ENCODE measurements at regions not wholly inside any gene's neighbourhood (a gene's known extent, or its start where the extent isn't known, plus 50 kb on each side); places are given as distances from the start of the nearest gene placed in this dataset.
A peak's percentile ranks its signal among the peaks of the same experiment; 100 is the strongest.

GRCh38 chr4:162509333-162509732, 345.5 kb upstream of the FSTL5 start:
- no peak for FAIRE-seq
- H3K4me3 ChIP-seq (ENCODE audit: low read depth, low read length), result no peak overlapping the region
- DNase-seq (ENCODE audit: low read depth), result no peak
- H3K27me3 ChIP-seq (ENCODE audit: control insufficient read depth, insufficient read depth, low read length), result no peaks in the 10 kb centered on the region
- no peaks in the 10 kb centered on the region for H3K36me3 ChIP-seq (ENCODE audit: control insufficient read depth, insufficient read depth, low read length)
- TF ChIP-seq CTCF (IDR thresholded peaks at IDR 0.05; ENCODE audit: insufficient read depth, low read length, severe bottlenecking), result no peak

DNA sequence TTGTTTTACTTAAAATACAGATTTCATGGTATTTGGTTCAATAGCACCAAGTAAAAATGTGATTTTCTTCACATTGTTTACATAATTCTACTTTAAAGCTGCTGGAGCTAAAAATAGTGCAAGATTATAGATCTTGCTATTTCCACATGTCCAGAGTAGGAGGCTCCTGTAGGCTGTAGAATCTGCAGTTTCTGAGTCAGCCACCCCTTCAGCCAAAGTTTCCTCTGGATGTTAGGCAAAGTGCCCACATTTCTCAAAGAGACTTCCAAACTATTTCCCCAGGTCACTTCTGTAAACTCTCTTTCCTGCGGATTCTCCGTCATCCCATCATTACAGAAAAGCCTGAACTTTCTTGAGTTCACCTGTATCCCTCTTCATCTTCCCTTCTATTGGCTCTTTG, 342.5 kb upstream of the FSTL5 start:
- Histone ChIP-seq H3K36me3 (ENCODE audit: control insufficient read depth, insufficient read depth, low read length) (no peaks in the 10 kb centered on the region), H3K4me3 (ENCODE audit: low read depth, low read length) (no peak overlapping the region), H3K27me3 (ENCODE audit: control insufficient read depth, insufficient read depth, low read length) (no peaks in the 10 kb centered on the region)
- no peak for DNase-seq (ENCODE audit: low read depth)
- FAIRE-seq, result no peak
- TF ChIP-seq CTCF (IDR thresholded peaks at IDR 0.05; ENCODE audit: insufficient read depth, low read length, severe bottlenecking), result no peak

GRCh38 chr4:162503868-162504267, 340.1 kb upstream of the FSTL5 start:
- no peak for TF ChIP-seq CTCF (IDR thresholded peaks at IDR 0.05; ENCODE audit: insufficient read depth, low read length, severe bottlenecking)
- H3K36me3 ChIP-seq (ENCODE audit: control insufficient read depth, insufficient read depth, low read length), result no peaks in the 10 kb centered on the region
- no peaks in the 10 kb centered on the region for H3K27me3 ChIP-seq (ENCODE audit: control insufficient read depth, insufficient read depth, low read length)
- H3K4me3 ChIP-seq (ENCODE audit: low read depth, low read length), result no peak overlapping the region
- no peak for FAIRE-seq
- DNase-seq (ENCODE audit: low read depth), result no peak

DNA sequence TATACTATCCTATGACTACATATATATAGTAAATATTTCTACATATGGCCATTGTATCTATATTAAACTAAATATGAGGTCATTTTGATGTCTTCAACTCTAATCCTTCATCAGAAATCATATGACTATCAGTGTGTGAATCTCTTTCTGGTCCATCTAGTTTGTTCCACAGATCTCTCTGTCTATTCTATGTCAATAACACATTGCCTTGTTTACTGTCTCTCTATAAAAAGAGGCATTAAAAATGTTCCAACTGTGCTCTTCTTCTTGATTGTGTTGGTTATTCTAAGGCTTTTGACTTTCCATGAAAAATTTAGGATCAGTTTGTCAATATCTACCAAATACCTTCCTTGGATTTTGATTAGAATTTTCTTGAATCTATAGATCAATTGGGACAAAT, 338.3 kb upstream of the FSTL5 start:
- Histone ChIP-seq H3K36me3 (ENCODE audit: control insufficient read depth, insufficient read depth, low read length) (no peaks in the 10 kb centered on the region), H3K4me3 (ENCODE audit: low read depth, low read length) (no peak overlapping the region), H3K27me3 (ENCODE audit: control insufficient read depth, insufficient read depth, low read length) (no peaks in the 10 kb centered on the region)
- no peak for TF ChIP-seq CTCF (IDR thresholded peaks at IDR 0.05; ENCODE audit: insufficient read depth, low read length, severe bottlenecking)
- FAIRE-seq, result no peak
- DNase-seq (ENCODE audit: low read depth), result no peak

DNA sequence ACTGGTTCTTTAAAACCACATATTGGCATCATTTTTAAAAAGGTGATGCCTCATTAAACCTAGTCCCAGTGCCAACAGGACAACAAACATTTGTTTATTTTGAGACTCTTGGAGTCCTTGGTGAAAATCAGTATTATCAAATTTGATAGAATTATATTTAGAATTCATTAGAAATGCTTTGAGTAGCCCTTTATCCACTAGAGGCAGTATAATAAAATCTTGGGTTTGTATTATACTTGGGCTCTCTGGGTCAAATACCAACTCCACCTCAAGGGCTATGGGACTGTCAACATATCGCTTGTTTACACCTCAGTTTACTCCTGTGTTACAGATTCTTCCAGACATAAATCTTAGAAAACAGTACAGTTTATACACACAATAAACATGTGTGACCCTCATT, 335.7 kb upstream of the FSTL5 start:
- TF ChIP-seq CTCF (IDR thresholded peaks at IDR 0.05; ENCODE audit: insufficient read depth, low read length, severe bottlenecking), result peak; percentile 11
- no peaks in the 10 kb centered on the region for H3K27me3 ChIP-seq (ENCODE audit: control insufficient read depth, insufficient read depth, low read length)
- H3K36me3 ChIP-seq (ENCODE audit: control insufficient read depth, insufficient read depth, low read length), result no peaks in the 10 kb centered on the region
- DNase-seq (ENCODE audit: low read depth) (peak; percentile 7), FAIRE-seq (no peak)
- no peak overlapping the region for H3K4me3 ChIP-seq (ENCODE audit: low read depth, low read length)

- DNase-seq (ENCODE audit: low read depth) (no peak), FAIRE-seq (no peak)
- H3K4me3 ChIP-seq (ENCODE audit: low read depth, low read length), result no peak overlapping the region
- no peaks in the 10 kb centered on the region for H3K36me3 ChIP-seq (ENCODE audit: control insufficient read depth, insufficient read depth, low read length)
- TF ChIP-seq CTCF (IDR thresholded peaks at IDR 0.05; ENCODE audit: insufficient read depth, low read length, severe bottlenecking), result no peak
- no peaks in the 10 kb centered on the region for H3K27me3 ChIP-seq (ENCODE audit: control insufficient read depth, insufficient read depth, low read length)
These were observed 334.4 kb upstream of the FSTL5 start for GRCh38 chr4:162498168-162498567.

All from bronchial epithelial cell (primary cell).